ENCODE measurements at regions not wholly inside any gene's neighbourhood (a gene's known extent, or its start where the extent isn't known, plus 50 kb on each side); places are given as distances from the start of the nearest gene placed in this dataset.

- no peak overlapping the region for H3K27ac ChIP-seq
These were observed 75.2 kb upstream of the CDH4 start for GRCh38 chr20:61176874-61177273.

GRCh38 chr20:61178551-61179071 is 73.5 kb upstream of the CDH4 start:
- TF ChIP-seq CTCF (conservative IDR thresholded peaks at IDR 0.05), result no peak
- TF ChIP-seq ZFX (IDR thresholded peaks at IDR 0.05), result no peak
- no peak overlapping the region for H3K27ac ChIP-seq

More at GRCh38 chr20:61176874-61177273, 75.2 kb upstream of the CDH4 start:
- TF ChIP-seq CTCF (conservative IDR thresholded peaks at IDR 0.05), result no peak
- no peak for TF ChIP-seq ZFX (IDR thresholded peaks at IDR 0.05)

- H3K27ac ChIP-seq, result no peak overlapping the region
- TF ChIP-seq CTCF (conservative IDR thresholded peaks at IDR 0.05), result no peak
- no peak for TF ChIP-seq ZFX (IDR thresholded peaks at IDR 0.05)
These were observed 67.9 kb upstream of the CDH4 start for GRCh38 chr20:61184194-61184593.

- TF ChIP-seq CTCF (conservative IDR thresholded peaks at IDR 0.05), result no peak
- H3K27ac ChIP-seq, result no peak overlapping the region
These were observed 66.9 kb upstream of the CDH4 start for GRCh38 chr20:61185181-61185580.

GRCh38 chr20:61185841-61186601 is 66.0 kb upstream of the CDH4 start:
- TF ChIP-seq CTCF (conservative IDR thresholded peaks at IDR 0.05), result no peak
- no peak overlapping the region for H3K27ac ChIP-seq

GRCh38 chr20:61186771-61187472 is 65.1 kb upstream of the CDH4 start:
- no peak for TF ChIP-seq ZFX (IDR thresholded peaks at IDR 0.05)
- TF ChIP-seq CTCF (conservative IDR thresholded peaks at IDR 0.05), result no peak
- no peak overlapping the region for H3K27ac ChIP-seq

GRCh38 chr20:61189534-61189933 is 62.5 kb upstream of the CDH4 start:
- TF ChIP-seq CTCF (conservative IDR thresholded peaks at IDR 0.05) (no peak), ZFX (IDR thresholded peaks at IDR 0.05) (no peak)
- H3K27ac ChIP-seq, result no peak overlapping the region
